GM23338 (cell line): ENCODE measurements at regions not wholly inside any gene's neighbourhood (a gene's known extent, or its start where the extent isn't known, plus 50 kb on each side); places are given as distances from the start of the nearest gene placed in this dataset.

ENCODE experiments used
- ATAC-seq: fragments of 200-7000 bp; cut with Tn5 transposase; 3 replicates; pipeline ENCODE4 v1.9.1; 2020
- DNase-seq: peaks from one replicate; pipeline ENCODE4 v3.0.0-alpha.2; 2015; ENCODE audit warnings: low spot score
- H2AFZ ChIP-seq: fragments of 200-600 bp; sonication (generic); 2 replicates; pipeline ENCODE4 v1.8.0; 2016; ENCODE audit warnings: antibody characterized with exemption, mild to moderate bottlenecking, moderate library complexity
- H3F3A ChIP-seq: fragments of 200-600 bp; sonication (generic); replicated peaks from 2 replicates; pipeline ENCODE4 v1.8.0; 2017; ENCODE audit warnings: antibody characterized with exemption, mixed run types, low read depth
- H3K27ac ChIP-seq: fragments of 200-600 bp; sonication (generic); 2 replicates; pipeline ENCODE4 v1.6.1; 2016; ENCODE audit warnings: low read depth
- H3K27me3 ChIP-seq: fragments of 200-600 bp; sonication (generic); 2 replicates; pipeline ENCODE4 v1.8.0; 2016; ENCODE audit warnings: mild to moderate bottlenecking, mixed run types, moderate library complexity; ENCODE audit not compliant: insufficient read depth
- H3K36me3 ChIP-seq: fragments of 200-600 bp; sonication (generic); 2 replicates; pipeline ENCODE4 v1.8.0; 2016; ENCODE audit warnings: mild to moderate bottlenecking; ENCODE audit not compliant: insufficient read depth
- H3K4me1 ChIP-seq: fragments of 200-600 bp; sonication (generic); 2 replicates; pipeline ENCODE4 v1.8.0; 2016; ENCODE audit warnings: mild to moderate bottlenecking, moderate library complexity; ENCODE audit not compliant: insufficient read depth
- H3K4me2 ChIP-seq: fragments of 200-600 bp; sonication (generic); 2 replicates; pipeline ENCODE4 v1.7.1; 2017; ENCODE audit warnings: mixed run types
- H3K4me3 ChIP-seq: fragments of 200-600 bp; sonication (generic); 2 replicates; pipeline ENCODE4 v1.6.1; 2016; ENCODE audit warnings: mixed run types
- H3K79me2 ChIP-seq: fragments of 200-600 bp; sonication (generic); replicated peaks from 2 replicates; pipeline ENCODE4 v1.8.0; 2017; ENCODE audit warnings: mild to moderate bottlenecking; ENCODE audit not compliant: insufficient read depth
- H3K9me2 ChIP-seq: fragments of 200-600 bp; sonication (generic); 2 replicates; pipeline ENCODE4 v1.8.0; 2017; ENCODE audit not compliant: insufficient read depth
- H4K20me1 ChIP-seq: fragments of 200-600 bp; sonication (generic); replicated peaks from 2 replicates; pipeline ENCODE4 v1.8.0; 2017; ENCODE audit warnings: mild to moderate bottlenecking; ENCODE audit not compliant: insufficient read depth
- H3K27ac Mint-ChIP-seq: 2 replicates; pipeline ENCODE4 v1.8.0; 2020; ENCODE audit warnings: inconsistent platforms, mild to moderate bottlenecking, moderate library complexity, mixed read lengths
- H3K27me3 Mint-ChIP-seq: 3 replicates; pipeline ENCODE4 v1.8.0; 2022; ENCODE audit warnings: low read depth, mild to moderate bottlenecking, moderate library complexity, mixed read lengths, inconsistent platforms; ENCODE audit not compliant: insufficient read depth, poor library complexity
- H3K36me3 Mint-ChIP-seq: 3 replicates; pipeline ENCODE4 v1.8.0; 2021; ENCODE audit warnings: low read depth, mild to moderate bottlenecking, inconsistent platforms, moderate library complexity, mixed read lengths
- H3K4me1 Mint-ChIP-seq: 3 replicates; pipeline ENCODE4 v1.8.0; 2020; ENCODE audit warnings: mild to moderate bottlenecking, inconsistent platforms, mixed read lengths
- H3K4me3 Mint-ChIP-seq: 3 replicates; pipeline ENCODE4 v1.8.0; 2021; ENCODE audit warnings: moderate library complexity, mild to moderate bottlenecking, inconsistent platforms, mixed read lengths
- H3K9me3 Mint-ChIP-seq: 3 replicates; pipeline ENCODE4 v1.8.0; 2020; ENCODE audit warnings: moderate library complexity, mild to moderate bottlenecking, inconsistent platforms, mixed read lengths
- CTCF ChIP-seq, 2 experiments: fragments of 200-600 bp in 1 of 2; sonication (generic) in 1 of 2; conservative IDR thresholded peaks; 2 replicates each; pipeline versions ENCODE4 v1.5.1 to v1.6.1; 2016 to 2017; ENCODE audit warnings: antibody characterized with exemption in 2 of 2, low read depth in 2 of 2, mild to moderate bottlenecking in 2 of 2, moderate library complexity in 1 of 2
- ETS1 ChIP-seq: IDR thresholded peaks from 2 replicates; pipeline ENCODE4 v1.6.1; 2016; ENCODE audit warnings: antibody characterized with exemption
- JUNB ChIP-seq: IDR thresholded peaks from one replicate; pipeline ENCODE4 v1.6.1; 2016; ENCODE audit warnings: antibody characterized with exemption; ENCODE audit not compliant: unreplicated experiment
- NANOG ChIP-seq: IDR thresholded peaks from 2 replicates; pipeline ENCODE4 v1.6.1; 2016; ENCODE audit warnings: antibody characterized with exemption, borderline replicate concordance
- REST ChIP-seq: IDR thresholded peaks from one replicate; pipeline ENCODE4 v1.6.1; 2018; ENCODE audit warnings: antibody characterized with exemption; ENCODE audit not compliant: unreplicated experiment
- ZNF462 ChIP-seq: fragments of 250-450 bp; sonication (Bioruptor Pico); IDR thresholded peaks from 2 replicates; pipeline ENCODE4 v1.5.0; 2020; ENCODE audit warnings: mild to moderate bottlenecking, moderate library complexity

GRCh38 chr6:86357877-86358276, 579.5 kb upstream of the HTR1E start:
- TF ChIP-seq JUNB (no peak), ETS1 (no peak), CTCF (conservative IDR thresholded peaks at IDR 0.05; ENCODE audit: low read depth in 2 of 2) (no peak), REST (peak; percentile 80), NANOG (no peak), ZNF462 (no peak)
- Mint-ChIP-seq H3K4me1 (peaks cover 4% of the 10 kb centered on the region; the same call in 2 of the 3 replicates), H3K9me3 (no peaks in the 10 kb centered on the region), H3K36me3 (no peaks in the 10 kb centered on the region), H3K27me3 (no peaks in the 10 kb centered on the region), H3K4me3 (no peak overlapping the region), H3K27ac (no peak overlapping the region)
- Histone ChIP-seq H4K20me1 (no peaks in the 10 kb centered on the region), H3K27ac (no peak overlapping the region), H2AFZ (no peak overlapping the region), H3K9me2 (0 out of 2 replicates have a peak, but pooled peaks cover 2% of the 10 kb centered on the region), H3K4me1 (0 out of 2 replicates have a peak, but pooled peaks cover 5% of the 10 kb centered on the region), H3K4me2 (no peak overlapping the region), H3K79me2 (no peaks in the 10 kb centered on the region), H3K4me3 (no peak overlapping the region), H3K36me3 (no peaks in the 10 kb centered on the region), H3F3A (no peaks in the 10 kb centered on the region), H3K27me3 (no peaks in the 10 kb centered on the region)
- peak; percentile 25 for DNase-seq
- ATAC-seq, result peak; percentile 69; the same call in 2 of the 3 replicates
